Activated T-cell treated with anti-CD3 and anti-CD28 coated beads for 48 hours (primary cell): ENCODE measurements at regions not wholly inside any gene's neighbourhood (a gene's known extent, or its start where the extent isn't known, plus 50 kb on each side); places are given as distances from the start of the nearest gene placed in this dataset.

Source experiments
- DNase-seq: peaks from one replicate; pipeline ENCODE4 v3.0.0-alpha.2; 2020; ENCODE audit warnings: low read depth

DNA sequence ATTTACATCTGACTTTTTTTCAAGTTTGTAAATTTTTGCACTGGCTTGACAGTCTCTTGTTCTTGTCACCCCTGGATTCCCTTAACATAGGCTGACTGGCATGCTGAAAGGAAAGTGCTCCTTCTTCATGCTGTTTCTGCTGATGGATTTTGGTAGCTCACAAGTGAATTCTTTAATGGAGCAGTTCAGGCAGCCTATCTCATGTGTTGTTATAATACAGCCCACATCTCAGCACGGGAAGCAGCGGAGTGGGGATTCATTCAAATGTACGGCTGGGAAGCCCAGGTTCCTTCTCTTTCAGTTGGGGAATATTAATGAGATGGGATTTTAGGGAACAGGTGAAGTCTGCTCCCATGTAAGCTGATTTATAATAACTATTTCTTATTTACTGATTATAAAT is 142.8 kb downstream of the CD8B2 start:
- no peak for DNase-seq

DNA sequence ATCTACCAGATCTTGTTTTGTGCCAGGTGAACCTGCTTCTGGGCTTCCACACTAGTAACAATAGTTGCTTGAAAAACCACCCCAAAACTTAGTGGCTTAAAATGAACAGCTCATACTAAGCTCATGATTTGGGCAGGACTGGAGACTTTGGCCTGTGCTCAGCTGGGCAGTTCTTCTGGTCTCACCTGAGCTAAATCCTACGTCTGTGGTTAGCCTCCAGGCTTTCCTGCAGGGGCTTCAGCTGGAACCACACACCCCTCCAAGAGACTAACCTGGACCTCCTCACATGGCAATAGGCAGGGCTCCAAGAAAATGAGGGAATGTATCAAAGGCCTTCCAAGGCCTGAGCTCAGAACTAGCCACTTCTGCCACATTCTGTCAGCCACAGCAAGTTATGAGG is 144.1 kb downstream of the CD8B2 start:
- DNase-seq = no peak

DNA sequence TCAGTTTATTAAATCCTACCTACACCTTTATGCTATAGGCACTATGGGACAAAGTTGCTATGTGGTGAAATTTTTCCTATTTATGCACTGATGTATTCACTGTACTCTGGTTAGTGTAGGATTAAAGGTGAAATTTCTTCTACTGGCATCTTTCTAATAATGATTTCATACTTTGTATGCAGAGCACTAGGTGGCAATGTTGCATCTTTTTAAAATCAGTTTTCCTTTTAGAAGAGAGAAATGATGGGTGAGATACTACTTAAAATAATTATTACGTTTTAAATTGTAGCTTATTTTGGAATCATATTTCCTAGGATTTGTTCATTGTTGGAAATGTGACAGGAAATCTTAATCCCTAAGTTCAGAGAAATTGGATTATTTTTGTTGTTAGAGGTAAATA is 150.9 kb downstream of the CD8B2 start:
- no peak for DNase-seq

DNA sequence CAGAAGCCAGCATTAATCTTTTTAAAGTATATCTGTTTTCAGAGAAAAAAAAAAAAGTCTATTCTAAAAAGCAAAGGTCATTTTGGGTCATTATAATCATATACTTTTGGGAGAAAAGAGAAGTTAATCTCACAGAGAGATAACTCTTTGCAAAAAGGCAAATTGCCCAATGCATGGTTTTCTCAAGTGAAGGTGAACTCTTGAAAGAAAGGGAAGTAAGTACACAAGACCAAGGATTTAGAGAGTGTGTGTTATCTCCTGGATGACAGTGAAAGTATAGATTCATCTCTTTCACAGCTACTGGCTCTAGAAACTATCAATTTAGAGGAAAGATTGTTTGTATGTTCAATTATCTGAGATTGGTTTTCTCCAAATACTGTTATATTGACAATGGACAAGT is 151.4 kb downstream of the CD8B2 start:
- DNase-seq = no peak

DNA sequence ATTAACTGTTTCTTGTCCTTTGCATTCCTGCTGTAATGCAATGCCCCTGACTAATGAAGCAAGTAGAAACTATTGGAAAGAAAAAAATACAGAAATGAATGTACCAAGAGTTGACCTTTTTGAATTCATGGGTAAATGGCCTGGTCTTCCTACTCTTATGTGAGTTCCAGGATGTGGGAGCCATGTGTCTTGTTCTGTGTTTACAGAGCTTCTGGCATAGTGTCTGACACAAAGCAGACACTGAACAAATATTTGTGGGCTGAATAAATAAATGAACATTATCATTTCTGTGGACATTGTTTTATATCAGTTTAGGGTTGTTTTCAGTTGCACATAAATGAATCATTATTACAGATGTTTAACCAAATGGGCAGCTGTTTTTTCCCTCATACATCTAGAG is 155.5 kb downstream of the CD8B2 start:
- no peak for DNase-seq

DNA sequence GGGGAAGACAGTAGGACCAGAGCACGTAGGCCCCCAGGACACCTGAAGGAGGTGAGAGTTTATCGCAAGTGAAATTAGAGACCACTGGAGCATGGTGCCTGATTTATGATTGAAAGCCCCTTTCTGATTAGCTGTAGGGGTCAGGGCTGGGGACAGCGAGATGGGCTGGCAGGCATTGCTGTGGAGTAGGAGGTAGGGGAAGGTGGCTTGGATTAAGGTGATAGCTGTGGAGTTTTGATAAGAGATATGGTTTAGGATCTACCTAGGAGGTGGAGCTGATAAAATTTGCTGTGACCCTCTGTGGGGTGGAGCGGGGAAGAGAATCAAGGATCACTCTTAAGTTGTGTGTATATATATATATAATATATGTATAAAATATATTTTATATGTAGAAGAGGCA is 157.5 kb downstream of the CD8B2 start:
- DNase-seq = no peak

DNA sequence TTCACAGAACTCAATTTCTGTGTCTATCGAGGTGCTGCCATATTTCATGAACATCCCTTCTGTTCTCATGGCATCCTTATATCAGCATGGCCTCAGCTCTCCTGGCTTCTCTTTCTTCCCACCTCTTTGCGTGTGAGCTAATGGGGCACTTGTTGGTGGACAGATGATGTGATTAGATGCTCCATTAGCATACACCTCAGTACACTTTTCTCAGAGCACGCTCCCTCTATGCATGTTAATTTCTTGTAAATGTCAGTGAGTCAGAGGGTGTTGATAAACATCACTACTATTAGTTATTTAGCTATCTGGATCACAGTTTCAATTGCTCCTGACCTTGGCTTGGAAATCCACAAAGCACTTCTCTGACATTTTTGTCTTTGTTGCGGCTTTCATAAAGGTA is 159.4 kb downstream of the CD8B2 start:
- DNase-seq = no peak

DNA sequence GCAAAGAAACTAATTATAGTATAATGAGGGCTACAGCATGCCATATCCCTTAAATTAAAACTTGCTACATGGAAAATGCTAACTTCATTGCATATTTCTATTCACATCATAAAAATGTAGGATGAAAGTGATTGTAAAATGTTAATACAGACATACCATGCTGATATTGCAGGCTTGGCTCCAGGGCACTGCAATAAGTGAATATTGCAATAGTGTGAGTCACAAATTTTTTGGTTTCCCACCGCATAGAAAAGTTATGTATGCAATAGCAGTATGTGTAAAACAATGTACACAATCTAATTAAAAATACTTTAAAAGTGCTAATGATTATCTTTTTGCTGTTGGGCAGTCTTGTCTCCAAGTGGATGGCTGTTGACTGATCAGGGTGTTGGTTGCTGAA is 162.1 kb downstream of the CD8B2 start:
- DNase-seq = no peak

DNA sequence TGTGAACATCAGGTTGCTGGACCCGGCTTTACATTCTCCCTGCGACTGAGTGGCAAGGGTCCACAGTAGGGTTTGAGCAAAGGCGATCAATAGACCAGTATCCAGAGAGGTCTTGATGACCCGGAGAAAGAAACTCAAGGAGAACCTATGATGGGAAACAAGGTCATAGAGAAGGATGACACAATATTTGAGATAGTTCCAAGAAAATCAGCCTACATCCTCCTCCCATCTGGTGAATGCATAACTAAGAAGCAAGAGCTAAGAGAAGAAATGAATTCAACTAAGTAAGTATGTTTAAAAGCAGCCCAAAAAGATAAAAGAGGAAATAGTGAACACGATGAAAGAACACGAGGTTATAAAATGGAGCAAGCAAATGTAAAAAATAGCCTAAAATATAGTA is 166.3 kb downstream of the CD8B2 start:
- DNase-seq = no peak

DNA sequence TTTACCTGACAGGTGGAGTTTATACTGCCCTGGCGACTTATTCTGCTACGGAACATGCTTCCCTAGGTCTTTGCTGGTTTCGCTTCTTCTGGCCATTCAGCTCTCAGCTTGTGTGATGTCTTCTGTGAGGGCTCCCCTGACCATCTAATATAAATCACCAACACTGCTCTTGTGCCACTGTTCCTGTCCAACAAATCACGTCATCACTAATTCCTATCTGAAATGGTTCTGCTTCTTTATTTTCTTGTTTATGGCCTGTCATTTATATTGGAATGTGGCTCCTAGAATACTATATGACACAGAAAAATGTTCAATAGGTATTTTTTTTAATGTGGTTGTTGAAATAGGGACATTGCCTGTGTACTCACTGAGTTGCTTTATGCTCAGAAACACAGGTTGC is 171.5 kb downstream of the CD8B2 start:
- no peak for DNase-seq

DNA sequence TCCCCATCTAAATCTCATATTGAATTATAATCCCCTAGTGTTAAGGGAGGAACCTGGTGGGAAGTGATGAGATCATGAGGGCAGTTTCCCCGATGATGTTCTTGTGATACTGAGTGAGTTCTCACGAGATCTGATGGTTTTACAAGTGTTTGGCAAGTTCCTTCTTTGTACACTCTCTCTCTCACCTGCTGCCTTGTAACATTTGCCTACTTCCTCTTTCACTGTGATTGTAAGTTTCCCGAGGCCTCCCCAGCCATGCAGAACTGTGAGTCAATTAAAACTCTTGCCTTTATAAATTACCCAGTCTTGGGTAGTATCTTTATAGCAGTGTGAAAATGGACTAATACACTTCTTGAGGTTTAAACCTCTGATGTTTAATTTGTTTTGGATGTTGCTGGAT is 177.5 kb downstream of the CD8B2 start:
- DNase-seq = no peak

DNA sequence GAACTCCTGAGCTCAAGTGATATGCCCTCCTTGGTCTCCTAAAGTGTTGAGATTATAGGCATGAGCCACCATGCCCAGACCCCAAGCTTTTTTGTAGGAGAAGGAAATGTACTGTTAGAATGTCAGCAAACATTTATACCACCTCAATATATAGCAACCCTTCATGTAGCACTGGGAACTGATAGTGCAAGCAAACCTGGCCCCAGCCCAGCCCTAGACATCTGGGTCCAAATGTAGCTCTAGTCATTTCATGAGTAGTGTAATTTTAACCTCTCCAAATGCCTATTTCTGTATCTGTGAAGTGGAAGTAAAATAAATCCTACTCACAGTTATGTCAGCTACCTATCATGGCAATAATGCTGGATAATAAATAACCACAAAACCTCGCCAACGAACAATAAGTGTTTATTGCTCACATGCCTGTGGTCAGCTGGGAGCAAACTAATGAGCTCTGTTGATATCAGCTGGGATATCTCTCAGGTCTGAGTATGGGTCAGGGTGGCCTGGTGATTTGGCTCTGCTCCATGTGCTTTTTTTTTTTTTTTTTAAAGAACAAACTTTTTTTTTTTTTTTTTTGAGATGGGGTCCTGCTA is 180.4 kb downstream of the CD8B2 start:
- no peak for DNase-seq

DNA sequence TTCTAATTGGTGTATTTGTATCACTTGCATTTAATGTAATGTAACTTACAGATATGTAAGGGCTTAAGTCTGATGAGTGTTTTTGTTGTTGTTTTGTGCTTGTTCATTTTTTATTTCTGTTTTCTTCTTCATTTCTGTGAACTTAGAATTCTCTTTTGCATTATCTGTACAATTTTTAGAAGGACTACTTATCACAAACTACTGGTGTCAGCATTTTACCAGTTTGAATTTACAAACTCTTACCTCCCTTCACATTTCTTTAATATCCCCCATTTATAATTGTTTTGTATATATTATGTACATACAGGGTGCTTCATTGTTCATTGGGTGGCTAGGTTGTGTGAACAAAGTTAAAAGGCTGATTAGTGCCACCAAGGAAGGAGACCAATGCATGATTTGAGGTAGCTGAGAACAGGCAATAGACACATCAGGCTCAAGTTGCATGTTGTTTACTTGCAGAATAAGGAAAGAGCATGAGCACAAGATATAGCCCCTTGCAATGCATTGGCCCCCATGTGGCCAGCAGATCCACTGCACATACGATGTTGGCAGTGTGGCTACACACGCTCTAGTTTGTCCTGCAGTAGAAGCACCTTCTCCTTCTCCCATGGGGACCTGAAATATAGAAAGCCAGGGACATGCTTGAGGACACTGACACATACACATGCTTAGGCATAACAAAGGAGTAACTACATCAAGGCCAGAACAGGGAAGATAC is 198.2 kb downstream of the CD8B2 start:
- no peak for DNase-seq

DNA sequence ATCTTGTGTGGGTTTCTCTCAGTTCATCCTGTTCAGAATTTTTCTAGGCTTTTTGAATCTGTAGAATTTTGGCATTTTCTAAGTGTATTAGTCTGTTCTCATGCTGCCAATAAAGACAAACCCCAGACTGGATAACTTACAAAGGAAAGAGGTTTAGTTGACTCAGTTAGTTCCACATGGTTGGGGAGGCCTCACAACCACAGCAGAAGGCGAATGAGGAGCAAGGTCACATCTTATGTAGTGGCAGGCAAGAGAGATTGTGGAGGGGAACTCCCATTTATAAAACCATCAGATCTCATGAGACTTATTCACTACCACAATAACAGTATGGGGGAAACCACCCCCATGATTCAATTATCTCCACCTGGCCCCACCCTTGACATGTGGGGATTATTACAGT is 199.2 kb downstream of the ST6GAL2 start:
- no peak for DNase-seq

DNA sequence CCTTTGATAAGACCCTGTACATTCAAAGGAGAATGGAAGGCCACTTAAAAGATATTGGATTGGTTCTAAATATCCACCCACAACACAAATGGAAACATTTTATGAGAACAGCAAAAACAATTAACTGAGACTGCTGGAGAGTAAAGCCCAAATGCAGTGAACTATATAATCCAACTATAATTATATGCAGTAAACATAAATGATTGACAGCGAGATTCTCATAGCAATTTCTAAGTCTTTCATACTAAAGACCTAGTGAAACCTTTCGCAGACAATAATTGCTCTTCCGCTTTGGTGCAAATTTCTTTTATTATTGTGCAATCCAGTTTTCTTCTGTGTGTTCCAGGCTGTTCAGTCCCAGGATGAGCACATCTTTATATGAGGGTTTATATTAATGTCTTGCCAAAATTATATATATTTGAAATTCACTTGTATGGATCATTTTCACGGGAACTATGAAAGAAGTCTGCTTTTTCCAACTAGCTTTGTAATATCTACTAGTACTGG is 190.9 kb downstream of the ST6GAL2 start:
- DNase-seq = no peak

DNA sequence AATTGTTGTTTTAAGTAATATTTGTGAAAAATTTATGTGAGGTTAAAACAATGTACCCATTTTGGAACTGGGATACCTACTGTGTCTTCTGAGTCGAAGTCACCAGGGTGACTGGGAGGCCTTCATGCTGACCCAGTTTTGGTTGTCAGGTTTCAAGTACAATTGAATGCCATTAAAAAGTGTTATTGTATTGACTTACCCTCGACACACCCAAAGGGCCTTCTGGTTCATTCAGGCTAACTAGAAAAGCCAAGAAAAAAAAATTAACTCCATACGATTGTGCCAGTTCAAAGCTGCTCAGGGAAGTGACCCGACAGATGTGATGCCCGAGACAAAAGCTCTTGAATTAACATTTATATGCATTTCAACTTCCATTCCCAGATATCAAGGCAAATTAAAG is 190.0 kb downstream of the ST6GAL2 start:
- no peak for DNase-seq

DNA sequence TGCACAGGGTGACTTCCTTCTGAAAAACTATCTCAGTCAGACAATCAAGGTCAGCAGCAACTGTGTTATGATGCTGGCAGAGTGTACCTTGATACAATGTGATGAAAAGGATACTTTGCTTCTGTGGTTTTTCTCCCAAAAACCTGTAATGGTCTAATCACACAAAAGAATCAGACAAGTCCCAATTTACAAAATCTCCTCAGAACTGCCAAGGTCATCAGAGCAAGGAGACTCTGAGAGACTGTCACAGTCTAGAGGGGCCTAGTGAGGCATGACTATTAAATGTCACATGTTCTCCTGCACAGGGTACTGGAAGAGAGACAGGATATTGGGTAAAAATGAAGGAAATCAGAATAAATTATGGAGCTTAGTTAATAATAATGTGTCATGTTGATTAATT is 185.4 kb downstream of the ST6GAL2 start:
- DNase-seq = no peak

DNA sequence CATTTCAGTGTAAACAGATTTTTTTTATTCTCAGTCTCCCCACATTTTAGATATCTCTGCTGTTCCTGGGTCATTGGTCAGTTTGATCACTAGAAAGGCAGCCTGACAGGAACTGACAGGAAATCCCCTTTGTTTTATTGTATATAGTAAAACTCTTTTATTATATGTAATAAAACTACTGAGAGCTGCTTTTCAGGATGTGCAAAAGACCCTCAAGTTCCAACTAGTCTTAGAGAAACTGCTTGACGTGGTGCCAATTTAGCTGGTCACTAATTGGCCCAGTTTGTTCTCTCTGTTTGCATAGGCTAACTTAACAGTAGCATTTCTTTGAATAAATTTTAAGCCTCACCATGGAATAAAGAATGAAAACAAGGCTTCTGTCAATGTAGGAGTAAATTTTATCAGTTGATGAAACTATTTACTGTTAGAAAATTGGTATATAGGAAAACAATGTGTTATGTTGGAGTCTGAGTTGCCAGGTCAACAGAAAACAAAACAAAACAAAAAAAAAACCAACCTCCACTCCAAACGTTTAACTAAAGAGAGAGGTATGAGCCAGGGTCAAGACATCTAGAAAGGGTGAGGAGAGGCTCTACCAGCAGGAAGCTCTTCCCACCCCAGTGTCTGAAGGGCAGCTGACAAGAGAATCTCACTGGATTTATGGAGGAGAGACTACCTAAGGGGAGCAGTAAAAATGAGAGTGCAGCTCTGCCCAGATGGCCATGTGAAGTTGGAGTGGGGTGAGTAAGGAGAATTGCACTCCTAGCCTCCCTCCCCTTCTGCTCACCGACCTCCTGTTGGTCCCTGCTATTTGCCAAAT is 184.6 kb downstream of the ST6GAL2 start:
- DNase-seq = no peak

DNA sequence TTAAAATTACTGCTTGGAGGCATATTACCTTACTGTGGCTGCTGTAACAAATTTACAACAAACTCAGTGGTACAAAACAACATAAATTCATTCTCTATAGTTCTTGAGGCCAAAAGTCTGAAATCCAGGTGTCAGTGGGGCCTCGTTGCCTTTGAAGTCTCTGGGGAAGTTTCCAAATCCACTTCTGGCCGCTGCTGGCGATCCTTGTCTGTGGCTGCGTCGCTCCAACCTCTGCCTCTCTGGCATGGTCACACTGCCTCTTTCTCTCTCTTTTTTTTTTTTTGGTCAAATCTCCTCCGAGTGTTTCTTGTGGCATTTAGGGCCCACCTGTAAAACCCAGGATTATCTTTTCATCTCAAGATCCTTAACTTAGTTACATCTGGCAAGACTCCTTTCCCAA is 182.8 kb downstream of the ST6GAL2 start:
- DNase-seq = no peak

DNA sequence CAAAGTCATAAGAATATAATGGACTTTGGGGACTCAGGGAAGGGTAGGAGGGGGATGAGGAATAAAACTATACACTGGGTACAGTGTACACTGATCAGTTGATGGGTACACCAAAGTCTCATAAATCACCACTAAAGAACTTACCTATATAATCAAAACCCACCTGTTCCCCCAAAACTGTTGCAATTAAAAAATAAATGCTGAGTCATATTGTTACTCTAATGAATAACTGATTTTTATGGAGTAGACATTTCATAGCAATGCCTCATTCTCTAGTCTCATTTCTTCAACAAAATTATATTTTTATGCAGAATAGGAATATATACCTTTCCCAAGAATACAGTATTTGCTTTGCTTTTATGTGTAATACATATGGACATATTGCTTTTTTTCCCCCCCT is 181.2 kb downstream of the ST6GAL2 start:
- no peak for DNase-seq

DNA sequence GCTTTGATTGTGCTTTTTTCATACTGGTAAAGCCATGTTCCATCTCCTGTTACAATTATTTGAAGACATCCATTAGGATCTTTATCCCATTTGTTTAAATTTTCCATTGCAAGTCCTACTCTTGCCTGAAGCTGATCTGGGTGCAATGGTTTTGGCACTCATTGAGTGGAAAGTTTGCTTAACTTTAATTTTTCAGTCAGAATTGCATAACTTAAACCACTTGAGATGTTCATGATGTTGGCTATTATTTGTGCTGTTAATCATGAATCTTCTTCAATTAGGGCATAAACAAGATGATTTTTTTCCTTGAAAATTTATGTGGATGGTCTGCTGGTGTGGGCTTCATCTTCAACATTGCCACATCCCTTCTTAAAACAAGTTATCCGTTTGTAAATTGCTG is 180.1 kb downstream of the ST6GAL2 start:
- DNase-seq = no peak

DNA sequence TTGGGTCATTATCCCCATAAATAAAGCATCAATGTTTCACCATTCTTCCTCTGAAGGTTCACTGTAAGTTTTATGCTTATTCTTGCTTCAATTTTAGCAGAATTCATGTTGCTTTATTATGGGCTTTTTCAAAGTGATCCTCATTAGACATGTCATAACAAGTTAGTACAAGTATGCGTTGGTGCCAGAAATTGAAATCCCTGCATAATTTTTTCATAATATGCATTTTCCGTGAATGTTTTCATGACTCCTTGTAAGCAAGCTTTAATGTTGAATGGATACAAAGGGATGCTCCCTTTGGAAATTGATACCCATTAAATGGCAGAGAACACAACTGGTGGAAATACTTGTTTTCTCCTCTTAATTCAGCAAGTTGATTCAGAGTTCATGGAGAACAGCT is 179.7 kb downstream of the ST6GAL2 start:
- DNase-seq = no peak

DNA sequence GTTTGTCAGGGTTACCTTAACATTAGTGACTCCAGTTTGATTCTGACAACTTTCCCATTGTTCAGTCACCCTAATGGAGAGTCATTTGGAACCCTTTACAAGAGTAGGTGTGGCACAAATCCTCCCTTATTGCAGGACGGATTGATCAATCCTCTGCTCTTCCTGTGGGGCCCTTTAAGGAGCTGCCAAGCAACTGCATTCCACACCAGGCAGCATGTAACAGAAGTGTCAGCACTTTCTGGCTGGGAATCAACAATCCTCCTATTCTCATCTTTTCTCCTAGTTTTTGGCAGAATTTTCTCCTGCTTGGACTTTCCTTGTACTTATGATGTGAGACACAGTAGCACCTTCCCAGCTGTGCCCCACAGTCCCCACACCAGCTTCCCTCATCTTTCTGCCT is 177.8 kb downstream of the ST6GAL2 start:
- DNase-seq = no peak
